ENCODE measurements at regions not wholly inside any gene's neighbourhood (a gene's known extent, or its start where the extent isn't known, plus 50 kb on each side); places are given as distances from the start of the nearest gene placed in this dataset.
"Not testable (repeated sequence)": the region's sequence is repeated elsewhere in the genome, so short reads cannot be mapped to it uniquely, and the experiment has no call there.

GRCh38 chr19:14272623-14273022, 66.7 kb upstream of the ADGRL1 start:
- Mint-ChIP-seq H3K4me3 (no peak overlapping the region), H3K4me1 (ENCODE audit: low read depth) (peaks cover 12% of the 10 kb centered on the region), H3K9me3 (peaks cover 9 to 11% of the 10 kb centered on the region in 2 donors), H3K36me3 (ENCODE audit: insufficient read depth in 2 of 2) (peaks cover 11 to 23% of the 10 kb centered on the region in 2 donors), H3K27ac (no peak overlapping the region), H3K27me3 (ENCODE audit: low read depth) (no peaks in the 10 kb centered on the region)
- ATAC-seq (replicated peaks in 1 of 2) (no peak), DNase-seq (no peak)

GRCh38 chr19:14271840-14272239, 65.9 kb upstream of the ADGRL1 start:
- Mint-ChIP-seq H3K36me3 (ENCODE audit: insufficient read depth in 2 of 2) (peaks cover 8 to 20% of the 10 kb centered on the region in 2 donors), H3K27ac (no peak overlapping the region), H3K9me3 (peaks cover 9 to 10% of the 10 kb centered on the region in 2 donors), H3K4me3 (no peak overlapping the region), H3K27me3 (ENCODE audit: low read depth) (no peaks in the 10 kb centered on the region), H3K4me1 (ENCODE audit: low read depth) (peaks cover 12% of the 10 kb centered on the region)
- DNase-seq (no peak), ATAC-seq (replicated peaks in 1 of 2) (no peak)

GRCh38 chr19:14270557-14270956, 64.6 kb upstream of the ADGRL1 start:
- not testable (repeated sequence) for H3K27me3 Mint-ChIP-seq (ENCODE audit: low read depth); H3K4me3 Mint-ChIP-seq; H3K9me3 Mint-ChIP-seq; ATAC-seq (replicated peaks in 1 of 2); H3K27ac Mint-ChIP-seq; DNase-seq
- Mint-ChIP-seq H3K4me1 (ENCODE audit: low read depth) (peaks cover 12% of the 10 kb centered on the region), H3K36me3 (ENCODE audit: insufficient read depth in 2 of 2) (peaks cover 6 to 11% of the 10 kb centered on the region in 2 donors)

GRCh38 chr19:14267224-14267741, 61.3 kb upstream of the ADGRL1 start:
- H3K9me3 Mint-ChIP-seq, result no peaks in the 10 kb centered on the region
- no peak overlapping the region for H3K27ac Mint-ChIP-seq
- H3K27me3 Mint-ChIP-seq (ENCODE audit: low read depth), result no peaks in the 10 kb centered on the region
- H3K4me1 Mint-ChIP-seq (ENCODE audit: low read depth), result no peaks in the 10 kb centered on the region
- no peak overlapping the region for H3K4me3 Mint-ChIP-seq
- ATAC-seq (replicated peaks in 1 of 2) (no peak), DNase-seq (no peak)
- H3K36me3 Mint-ChIP-seq (ENCODE audit: insufficient read depth in 2 of 2), result no peaks in the 10 kb centered on the region

- not testable (repeated sequence) for H3K27ac Mint-ChIP-seq; DNase-seq; H3K4me3 Mint-ChIP-seq; H3K36me3 Mint-ChIP-seq (ENCODE audit: insufficient read depth in 2 of 2); H3K9me3 Mint-ChIP-seq; H3K4me1 Mint-ChIP-seq (ENCODE audit: low read depth); ATAC-seq (replicated peaks in 1 of 2); H3K27me3 Mint-ChIP-seq (ENCODE audit: low read depth)
Observed at GRCh38 chr19:14266208-14266607, 60.2 kb upstream of the ADGRL1 start.

- H3K4me3 Mint-ChIP-seq, result no peak overlapping the region
- no peak for ATAC-seq (replicated peaks in 1 of 2)
- H3K27ac Mint-ChIP-seq, result no peak overlapping the region
- no peaks in the 10 kb centered on the region for H3K36me3 Mint-ChIP-seq (ENCODE audit: insufficient read depth in 2 of 2)
- DNase-seq, result no peak
- H3K27me3 Mint-ChIP-seq (ENCODE audit: low read depth), result no peaks in the 10 kb centered on the region
- H3K9me3 Mint-ChIP-seq, result no peaks in the 10 kb centered on the region
- no peaks in the 10 kb centered on the region for H3K4me1 Mint-ChIP-seq (ENCODE audit: low read depth)
Observed at GRCh38 chr19:14265290-14266036, 59.5 kb upstream of the ADGRL1 start.

- not testable (repeated sequence) for H3K36me3 Mint-ChIP-seq (ENCODE audit: insufficient read depth in 2 of 2); H3K4me3 Mint-ChIP-seq; DNase-seq; H3K27me3 Mint-ChIP-seq (ENCODE audit: low read depth); H3K9me3 Mint-ChIP-seq; H3K27ac Mint-ChIP-seq; H3K4me1 Mint-ChIP-seq (ENCODE audit: low read depth); ATAC-seq (replicated peaks in 1 of 2)
Observed at GRCh38 chr19:14255902-14256649, 50.1 kb upstream of the ADGRL1 start.

Measured in activated T-cell treated with anti-CD3 and anti-CD28 coated beads, Interleukin-2, amount 50 U/mL, for 72 hours (primary cell).